ENCODE measurements at regions not wholly inside any gene's neighbourhood (a gene's known extent, or its start where the extent isn't known, plus 50 kb on each side); places are given as distances from the start of the nearest gene placed in this dataset.

DNA sequence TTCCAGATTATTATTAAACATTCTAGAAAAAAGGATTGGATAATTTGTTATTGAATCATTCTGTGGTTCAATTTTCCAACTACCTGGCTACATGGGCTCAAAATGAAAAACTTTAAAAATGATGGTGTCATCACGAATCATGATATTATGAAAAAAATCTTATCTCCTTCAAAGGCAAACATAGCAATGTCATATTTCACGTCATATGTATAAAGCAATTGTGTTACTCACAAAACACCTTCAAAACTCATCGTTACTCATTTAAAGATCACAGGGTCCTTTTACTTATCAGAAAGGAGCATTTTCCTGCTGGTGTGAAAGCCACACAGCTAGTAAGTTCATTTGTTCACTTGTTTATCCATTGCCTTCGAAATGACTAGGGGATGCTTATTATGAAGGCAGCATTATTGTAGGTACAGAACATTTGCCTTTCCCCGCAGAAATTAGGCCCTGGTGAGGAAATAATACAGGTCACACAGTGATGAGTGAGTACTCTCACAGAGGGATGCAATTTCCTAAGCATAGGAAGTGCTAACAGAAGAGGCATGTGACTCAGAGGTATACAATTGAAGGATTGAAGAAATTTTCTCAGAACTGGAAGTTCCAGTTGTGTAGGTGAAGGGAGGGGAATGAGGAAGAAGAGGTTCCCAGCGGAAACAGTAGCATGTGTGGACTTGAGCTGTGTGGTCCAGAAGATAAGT, 478.7 kb downstream of the INHBA start:
- DNase-seq (ENCODE audit: low spot score): no peak

DNA sequence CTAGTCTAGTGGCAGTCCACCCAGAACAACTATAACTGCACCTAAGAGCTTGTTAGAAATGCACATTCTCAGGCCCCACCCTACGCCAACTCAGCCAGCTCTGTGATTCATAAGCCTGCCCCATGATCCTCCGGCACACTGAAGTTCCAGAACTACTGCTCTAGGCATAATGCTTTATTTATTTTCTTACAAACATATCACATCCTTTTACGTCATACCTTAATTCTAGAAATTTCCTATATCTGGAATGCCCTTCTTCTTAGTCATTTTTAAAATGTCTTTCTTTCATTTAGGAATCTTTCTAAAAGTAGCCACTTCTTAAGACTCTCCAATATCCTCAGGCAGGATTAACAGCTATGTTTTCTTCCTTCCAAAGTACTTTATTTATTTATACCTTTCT, 480.1 kb downstream of the INHBA start:
- no peak for DNase-seq (ENCODE audit: low spot score)

DNA sequence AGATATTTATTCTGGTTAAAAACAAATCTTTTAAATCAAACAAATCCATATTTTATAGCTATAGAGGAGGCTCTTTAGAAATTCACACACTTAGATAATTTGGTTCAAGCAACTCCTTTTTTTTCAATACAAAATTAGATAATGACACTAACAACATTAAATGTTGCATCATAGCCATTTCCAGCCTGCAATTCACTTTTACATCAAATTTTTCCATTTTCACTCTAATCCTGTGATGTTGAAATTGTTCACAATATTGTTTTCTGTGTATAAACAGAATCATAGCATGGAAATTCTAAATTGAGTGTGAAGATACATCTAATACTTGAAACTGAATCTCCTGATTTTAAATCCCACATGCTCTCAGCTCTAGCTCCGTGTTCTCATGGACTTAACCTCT, 482.6 kb downstream of the INHBA start:
- DNase-seq (ENCODE audit: low spot score): no peak

DNA sequence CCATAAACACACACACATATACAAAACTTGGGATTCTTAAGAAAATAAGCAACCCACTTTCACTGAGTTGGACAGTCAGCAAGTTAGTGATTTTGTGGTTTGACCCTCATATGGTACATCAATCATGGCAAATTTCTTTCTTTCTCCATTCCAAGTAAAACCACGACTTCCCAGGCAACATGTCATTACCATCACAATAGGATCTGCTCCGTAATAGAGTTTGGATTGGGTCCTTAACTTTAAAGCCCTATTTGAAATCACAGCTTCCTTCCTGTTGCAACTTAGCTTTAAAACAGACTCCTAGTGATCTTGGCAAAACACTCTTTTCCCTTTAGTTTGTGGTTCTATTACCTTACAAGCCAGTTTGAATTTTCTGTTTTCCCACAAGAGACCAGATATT, 483.6 kb downstream of the INHBA start:
- DNase-seq (ENCODE audit: low spot score): no peak

DNA sequence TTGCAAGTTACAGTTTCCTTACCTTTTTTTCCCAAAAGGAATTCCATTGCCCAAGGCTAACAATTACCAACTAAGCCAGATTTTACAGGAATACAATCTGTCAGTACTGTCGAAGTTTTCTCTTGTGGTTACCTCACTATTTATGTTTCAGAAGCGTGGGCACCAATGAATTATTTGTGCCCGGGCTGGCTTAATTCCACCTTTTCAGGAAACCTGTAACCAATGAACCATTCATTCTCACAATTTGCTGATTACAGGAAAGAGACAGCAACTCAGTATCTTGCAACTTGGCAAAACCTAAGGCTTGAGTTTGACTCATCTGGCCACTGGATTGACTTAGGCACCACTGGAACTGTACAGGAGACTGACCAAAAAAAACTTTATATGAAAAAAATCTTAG, 485.6 kb downstream of the INHBA start:
- no peak for DNase-seq (ENCODE audit: low spot score)

- DNase-seq (ENCODE audit: low spot score): no peak
These were observed 495.7 kb downstream of the INHBA start for GRCh38 chr7:41207141-41207540.

DNA sequence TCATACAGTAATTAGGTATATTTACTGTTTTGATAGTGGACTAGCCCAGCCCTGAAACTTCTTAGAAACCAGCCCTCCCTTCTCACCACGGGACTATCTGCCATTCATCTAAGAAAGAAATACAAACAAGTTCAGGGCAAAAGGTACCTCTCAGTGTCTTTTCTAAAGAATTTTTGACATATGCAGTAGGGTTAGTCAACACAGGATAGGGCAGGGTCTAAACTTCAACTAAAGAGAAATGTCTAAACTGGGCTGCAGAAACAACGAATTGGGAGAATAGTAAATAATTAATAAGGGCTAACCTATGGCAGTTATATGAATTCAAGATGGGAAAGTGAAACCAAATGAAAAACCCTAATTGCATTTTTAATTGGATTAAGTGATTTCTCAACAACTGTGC, 496.6 kb downstream of the INHBA start:
- DNase-seq (ENCODE audit: low spot score): no peak

DNA sequence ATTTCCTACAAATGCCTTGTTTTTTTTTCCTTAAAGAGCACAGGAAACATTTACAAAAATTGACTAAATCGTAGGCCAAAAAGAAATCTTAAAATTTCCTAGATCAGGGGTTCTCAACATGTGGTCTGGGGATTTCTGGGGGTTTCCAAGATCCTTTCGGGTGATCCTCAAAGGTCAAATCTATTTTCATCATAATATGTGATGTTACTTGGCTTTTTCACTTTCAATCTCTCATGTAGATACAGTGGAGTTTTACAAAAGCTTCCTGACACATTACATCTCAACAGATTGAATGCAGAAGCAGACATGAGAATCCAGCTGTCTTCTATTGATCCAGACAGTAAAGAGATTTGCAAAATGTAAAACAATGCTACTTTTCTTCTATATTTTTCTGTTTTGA, 497.3 kb downstream of the INHBA start:
- no peak for DNase-seq (ENCODE audit: low spot score)

DNA sequence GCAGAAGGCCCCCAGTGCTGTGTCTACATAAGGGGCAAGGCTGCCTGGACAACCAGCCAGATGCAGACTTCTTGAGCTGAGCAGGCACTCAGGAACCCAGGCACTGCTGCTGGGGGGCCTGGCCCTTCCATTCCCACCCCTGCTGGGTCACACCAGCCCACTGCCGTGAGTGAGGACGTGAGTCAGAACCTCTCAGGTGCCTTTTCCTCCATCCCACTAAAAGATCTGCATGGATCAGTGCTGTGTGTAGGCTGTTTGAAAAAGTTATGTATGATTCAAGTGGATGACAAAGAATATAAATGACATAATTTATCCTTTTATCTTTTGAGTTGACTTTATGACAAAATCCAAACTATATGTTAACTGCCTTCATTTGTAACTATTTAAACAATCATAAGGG, 499.3 kb downstream of the INHBA start:
- DNase-seq (ENCODE audit: low spot score): no peak

DNA sequence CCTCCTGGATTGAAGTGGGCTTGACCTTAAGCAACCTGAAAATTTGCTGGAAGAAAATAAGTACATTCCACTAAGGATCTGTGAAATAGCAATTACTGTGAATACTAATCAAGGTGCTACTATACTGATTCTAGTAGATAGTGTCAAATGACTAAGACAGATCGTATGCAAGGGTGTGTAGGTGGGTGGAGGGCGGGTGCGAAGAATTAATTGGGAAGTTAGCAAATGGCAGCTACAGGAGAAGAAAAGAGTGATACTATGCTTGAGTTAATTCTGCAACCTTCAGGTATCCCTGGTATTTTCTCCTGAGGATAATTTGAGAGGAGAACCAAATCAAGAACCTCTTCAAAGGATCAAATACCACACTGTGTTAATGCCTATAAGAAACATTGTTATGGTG, 501.9 kb downstream of the INHBA start:
- DNase-seq (ENCODE audit: low spot score): no peak

GRCh38 chr7:41199136-41199535, 503.8 kb downstream of the INHBA start:
- peak; percentile 32 for DNase-seq (ENCODE audit: low spot score)

- no peak for DNase-seq (ENCODE audit: low spot score)
These were observed 504.4 kb downstream of the INHBA start for GRCh38 chr7:41198502-41198901.

DNA sequence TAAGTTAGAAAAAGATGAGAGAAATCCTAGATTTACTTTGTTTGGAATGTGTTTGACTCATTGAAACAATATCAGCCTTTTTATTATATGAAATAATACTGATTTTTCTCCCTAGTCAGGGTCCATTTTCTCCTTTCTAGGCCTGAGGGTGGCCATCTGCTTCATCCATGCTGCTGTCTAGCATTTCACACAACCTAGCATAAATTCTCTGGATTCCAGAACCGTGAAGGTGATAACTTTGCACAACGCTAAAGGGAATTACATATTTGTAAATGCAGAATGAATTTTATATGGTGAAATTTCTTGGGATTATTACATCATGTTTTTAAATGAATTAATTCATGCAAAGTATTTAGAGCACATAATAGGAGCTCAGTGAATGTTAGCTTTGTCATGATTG, 505.1 kb downstream of the INHBA start:
- no peak for DNase-seq (ENCODE audit: low spot score)

- DNase-seq (ENCODE audit: low spot score): peak; percentile 21
These were observed 509.1 kb downstream of the INHBA start for GRCh38 chr7:41193738-41194282.

- DNase-seq (ENCODE audit: low spot score): no peak
These were observed 512.3 kb downstream of the INHBA start for GRCh38 chr7:41190581-41190980.

- DNase-seq (ENCODE audit: low spot score): no peak
These were observed 513.0 kb downstream of the INHBA start for GRCh38 chr7:41189866-41190265.

GRCh38 chr7:41188163-41189130, 514.4 kb downstream of the INHBA start:
- DNase-seq (ENCODE audit: low spot score): no peak

DNA sequence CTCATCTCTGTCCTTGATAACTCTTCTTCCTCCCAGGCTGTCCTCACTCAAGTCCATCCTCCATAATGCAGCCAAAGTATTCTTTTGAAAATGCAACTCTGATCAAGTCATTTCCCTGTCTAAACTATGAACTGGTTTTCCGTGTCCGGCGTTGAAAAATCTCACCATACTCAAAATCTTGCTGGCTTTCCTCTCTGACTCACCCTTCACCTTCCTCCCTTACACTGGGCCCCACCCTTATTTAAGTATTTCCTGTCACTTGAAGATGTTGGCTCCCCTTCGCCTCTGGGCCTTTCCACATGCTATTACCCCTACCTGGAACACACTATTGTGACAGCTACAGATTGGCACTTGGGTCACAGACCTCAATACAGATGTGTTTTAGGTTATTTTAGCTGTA, 515.6 kb downstream of the INHBA start:
- no peak for DNase-seq (ENCODE audit: low spot score)

GRCh38 chr7:41185851-41186250, 517.0 kb downstream of the INHBA start:
- no peak for DNase-seq (ENCODE audit: low spot score)

GRCh38 chr7:41183741-41184140, 519.1 kb downstream of the INHBA start:
- no peak for DNase-seq (ENCODE audit: low spot score)

- DNase-seq (ENCODE audit: low spot score): no peak
These were observed 520.1 kb downstream of the INHBA start for GRCh38 chr7:41182782-41183181.

DNA sequence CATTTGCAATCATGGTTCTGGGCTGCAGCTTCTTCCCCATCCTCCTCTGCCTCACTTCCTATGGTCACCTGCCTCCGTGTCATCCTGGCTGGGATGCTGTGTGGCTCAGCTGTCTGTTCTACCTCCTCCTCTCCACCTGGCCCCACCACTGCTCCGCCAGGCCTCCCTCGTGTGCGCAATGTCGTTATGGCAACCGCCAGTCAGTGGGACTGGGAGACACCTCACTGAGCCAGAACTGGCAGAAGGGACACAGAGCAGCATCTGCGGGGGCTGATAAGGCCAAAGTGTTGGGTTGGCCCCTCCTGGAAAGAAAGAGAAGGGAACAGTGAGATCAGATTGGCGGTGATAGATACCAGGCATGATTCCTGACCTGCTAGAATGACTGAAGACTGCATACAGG, 527.5 kb downstream of the INHBA start:
- DNase-seq (ENCODE audit: low spot score): no peak

GRCh38 chr7:41174521-41174920, 528.4 kb downstream of the INHBA start:
- DNase-seq (ENCODE audit: low spot score): no peak

All from pons (tissue), 1 donor.